ENCODE measurements at regions not wholly inside any gene's neighbourhood (a gene's known extent, or its start where the extent isn't known, plus 50 kb on each side); places are given as distances from the start of the nearest gene placed in this dataset.

GRCh38 chrX:150293311-150294013 lies 69.7 kb upstream of the MAMLD1 start:
- no peak for DNase-seq (ENCODE audit: low read depth)

GRCh38 chrX:150298841-150299551 lies 64.1 kb upstream of the MAMLD1 start:
- no peak for DNase-seq (ENCODE audit: low read depth)

GRCh38 chrX:150299579-150299978 lies 63.5 kb upstream of the MAMLD1 start:
- no peak for DNase-seq (ENCODE audit: low read depth)

GRCh38 chrX:150303386-150304097 lies 59.6 kb upstream of the MAMLD1 start:
- DNase-seq (ENCODE audit: low read depth), result no peak

- no peak for DNase-seq (ENCODE audit: low read depth)
Measured at GRCh38 chrX:150306002-150306401, 57.1 kb upstream of the MAMLD1 start.

- DNase-seq (ENCODE audit: low read depth), result no peak
Measured at GRCh38 chrX:150308041-150308440, 55.1 kb upstream of the MAMLD1 start.

GRCh38 chrX:150308532-150309157 lies 54.5 kb upstream of the MAMLD1 start:
- DNase-seq (ENCODE audit: low read depth), result no peak

GRCh38 chrX:150310417-150310816 lies 52.7 kb upstream of the MAMLD1 start:
- DNase-seq (ENCODE audit: low read depth), result no peak

- DNase-seq (ENCODE audit: low read depth), result no peak
Measured at GRCh38 chrX:150310881-150311280, 52.2 kb upstream of the MAMLD1 start.

- DNase-seq (ENCODE audit: low read depth), result no peak
Measured at GRCh38 chrX:150312931-150313330, 50.2 kb upstream of the MAMLD1 start.
